ENCODE measurements at regions not wholly inside any gene's neighbourhood (a gene's known extent, or its start where the extent isn't known, plus 50 kb on each side); places are given as distances from the start of the nearest gene placed in this dataset.

DNA sequence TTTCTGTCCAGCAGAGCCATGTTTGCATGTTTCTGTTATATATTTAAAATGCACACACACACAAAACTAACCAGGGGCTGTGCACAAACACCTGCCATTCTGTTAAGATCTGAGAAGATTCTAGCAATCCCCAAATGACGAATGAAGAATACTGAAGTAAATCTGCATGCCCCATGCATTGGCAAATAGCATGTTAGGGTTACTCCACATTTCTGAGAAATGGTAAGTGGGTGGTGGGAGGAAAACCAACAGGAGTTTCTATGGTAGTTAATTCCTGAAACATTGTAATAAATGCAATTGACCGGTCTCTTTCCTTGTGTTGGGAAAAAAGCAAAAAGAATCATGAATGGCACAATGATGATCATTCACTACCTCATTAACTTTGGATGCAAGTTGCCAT, 318.0 kb downstream of the BCAT1 start:
- TF ChIP-seq, protein P1, sequence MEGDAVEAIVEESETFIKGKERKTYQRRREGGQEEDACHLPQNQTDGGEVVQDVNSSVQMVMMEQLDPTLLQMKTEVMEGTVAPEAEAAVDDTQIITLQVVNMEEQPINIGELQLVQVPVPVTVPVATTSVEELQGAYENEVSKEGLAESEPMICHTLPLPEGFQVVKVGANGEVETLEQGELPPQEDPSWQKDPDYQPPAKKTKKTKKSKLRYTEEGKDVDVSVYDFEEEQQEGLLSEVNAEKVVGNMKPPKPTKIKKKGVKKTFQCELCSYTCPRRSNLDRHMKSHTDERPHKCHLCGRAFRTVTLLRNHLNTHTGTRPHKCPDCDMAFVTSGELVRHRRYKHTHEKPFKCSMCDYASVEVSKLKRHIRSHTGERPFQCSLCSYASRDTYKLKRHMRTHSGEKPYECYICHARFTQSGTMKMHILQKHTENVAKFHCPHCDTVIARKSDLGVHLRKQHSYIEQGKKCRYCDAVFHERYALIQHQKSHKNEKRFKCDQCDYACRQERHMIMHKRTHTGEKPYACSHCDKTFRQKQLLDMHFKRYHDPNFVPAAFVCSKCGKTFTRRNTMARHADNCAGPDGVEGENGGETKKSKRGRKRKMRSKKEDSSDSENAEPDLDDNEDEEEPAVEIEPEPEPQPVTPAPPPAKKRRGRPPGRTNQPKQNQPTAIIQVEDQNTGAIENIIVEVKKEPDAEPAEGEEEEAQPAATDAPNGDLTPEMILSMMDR (IDR thresholded peaks at IDR 0.05; ENCODE audit: low read depth, low read length) = no peak
- TF ChIP-seq POLR2A (IDR thresholded peaks at IDR 0.05; ENCODE audit: extremely low read depth, insufficient read length) = no peak
- TF ChIP-seq MYC (IDR thresholded peaks at IDR 0.05; ENCODE audit: low read depth, low read length) = no peak
- TF ChIP-seq, protein P2, sequence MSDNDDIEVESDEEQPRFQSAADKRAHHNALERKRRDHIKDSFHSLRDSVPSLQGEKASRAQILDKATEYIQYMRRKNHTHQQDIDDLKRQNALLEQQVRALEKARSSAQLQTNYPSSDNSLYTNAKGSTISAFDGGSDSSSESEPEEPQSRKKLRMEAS (IDR thresholded peaks at IDR 0.05; ENCODE audit: low read depth, low read length) = no peak

Data from NB4 (cell line).